GM18868 (cell line): ENCODE measurements at regions not wholly inside any gene's neighbourhood (a gene's known extent, or its start where the extent isn't known, plus 50 kb on each side); places are given as distances from the start of the nearest gene placed in this dataset.
"Not testable (repeated sequence)": the region's sequence is repeated elsewhere in the genome, so short reads cannot be mapped to it uniquely, and the experiment has no call there.

Experiments used
- ATAC-seq: cut with Tn5 transposase; IDR thresholded peaks from one replicate; pipeline ENCODE4 v1.9.1; 2021; ENCODE audit warnings: mild to moderate bottlenecking, moderate library complexity; ENCODE audit not compliant: unreplicated experiment

GRCh38 chr2:34519659-34520058 is 920.6 kb upstream of the FAM98A start:
- ATAC-seq: no peak

DNA sequence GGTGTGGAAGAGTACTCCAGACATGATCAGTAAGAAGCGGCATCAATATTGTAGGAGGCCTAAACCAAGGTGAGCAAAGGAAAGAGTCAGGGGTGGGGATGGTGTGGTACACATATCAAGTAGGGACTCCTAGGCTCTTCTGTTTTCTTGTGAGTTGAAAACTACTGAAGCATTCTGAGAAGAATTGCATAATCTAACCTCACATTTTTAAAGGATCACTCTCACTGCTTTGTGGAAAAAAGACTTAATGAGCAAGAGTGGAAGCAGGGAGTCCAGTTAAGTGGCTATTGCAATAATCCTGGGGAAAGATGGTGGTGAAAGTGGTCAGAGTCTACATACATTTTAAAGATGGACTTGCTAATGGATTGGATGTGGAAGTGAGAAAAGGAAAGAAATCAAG is 899.5 kb upstream of the FAM98A start:
- ATAC-seq: no peak

- not testable (repeated sequence) for ATAC-seq
These were observed 895.1 kb upstream of the FAM98A start for GRCh38 chr2:34494192-34494591.

- no peak for ATAC-seq
These were observed 893.7 kb upstream of the FAM98A start for GRCh38 chr2:34492561-34493455.

DNA sequence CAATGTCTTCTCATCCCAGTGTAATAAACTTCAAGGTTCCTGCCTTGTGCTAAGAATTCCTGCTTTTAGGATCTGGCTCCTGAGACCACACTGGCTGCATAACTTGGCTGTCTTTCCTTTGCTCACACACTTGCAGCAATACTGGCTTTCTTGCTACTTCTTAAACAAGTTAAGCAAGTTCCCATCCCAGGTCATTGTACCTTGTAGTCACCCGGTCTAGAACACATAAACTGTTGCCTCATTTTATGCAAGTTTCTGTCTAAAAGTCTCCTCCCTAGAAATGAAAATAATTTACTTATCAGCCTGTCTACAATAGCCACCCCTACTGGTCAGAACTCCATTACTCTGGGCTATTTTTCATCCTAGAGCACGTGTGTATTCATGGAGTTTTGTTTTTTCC is 887.9 kb upstream of the FAM98A start:
- no peak for ATAC-seq

DNA sequence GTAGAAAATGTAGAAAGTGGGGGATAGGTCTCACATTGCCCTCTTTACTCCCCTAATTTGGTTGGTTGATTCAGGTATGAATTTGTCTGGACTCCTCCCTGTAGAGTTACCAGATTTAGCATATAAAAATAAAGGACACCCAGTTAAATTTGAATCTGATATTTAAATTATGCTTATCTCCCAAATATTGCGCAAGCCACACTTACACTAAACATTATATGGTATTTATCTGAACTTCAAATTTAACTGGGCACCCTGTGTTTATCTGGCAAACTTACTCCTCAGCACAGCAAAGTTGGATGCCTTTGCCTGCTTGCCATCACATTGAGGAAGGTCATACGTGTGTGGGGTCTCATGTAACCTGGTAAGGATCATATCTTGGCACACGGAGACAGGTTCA is 882.4 kb upstream of the FAM98A start:
- ATAC-seq: no peak

- no peak for ATAC-seq
These were observed 881.3 kb upstream of the FAM98A start for GRCh38 chr2:34480366-34480765.

GRCh38 chr2:34475156-34475555 is 876.1 kb upstream of the FAM98A start:
- ATAC-seq: no peak

DNA sequence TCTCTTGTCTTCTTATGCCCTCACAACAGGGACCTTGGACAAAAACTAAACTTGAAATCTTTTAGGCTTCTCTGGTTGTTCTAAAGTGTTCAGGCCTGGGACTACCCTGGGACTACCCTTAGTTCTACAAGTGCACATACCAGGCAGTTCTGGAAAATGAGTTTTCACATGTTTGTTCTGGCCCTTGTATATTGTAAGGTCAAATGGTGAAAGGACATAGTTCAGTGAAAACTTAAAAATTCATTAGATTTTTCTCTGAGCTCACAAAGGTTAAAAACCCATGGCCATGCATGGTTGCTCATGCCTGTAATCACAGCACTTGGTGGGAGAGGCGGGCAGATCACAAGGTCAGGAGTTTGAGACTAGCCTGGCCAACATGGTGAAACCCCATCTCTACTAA is 875.5 kb upstream of the FAM98A start:
- ATAC-seq: no peak

- ATAC-seq: no peak
These were observed 848.0 kb upstream of the FAM98A start for GRCh38 chr2:34447097-34447496.

- ATAC-seq: no peak
These were observed 824.2 kb upstream of the FAM98A start for GRCh38 chr2:34423301-34423700.

GRCh38 chr2:34419856-34420255 is 820.8 kb upstream of the FAM98A start:
- ATAC-seq: no peak

DNA sequence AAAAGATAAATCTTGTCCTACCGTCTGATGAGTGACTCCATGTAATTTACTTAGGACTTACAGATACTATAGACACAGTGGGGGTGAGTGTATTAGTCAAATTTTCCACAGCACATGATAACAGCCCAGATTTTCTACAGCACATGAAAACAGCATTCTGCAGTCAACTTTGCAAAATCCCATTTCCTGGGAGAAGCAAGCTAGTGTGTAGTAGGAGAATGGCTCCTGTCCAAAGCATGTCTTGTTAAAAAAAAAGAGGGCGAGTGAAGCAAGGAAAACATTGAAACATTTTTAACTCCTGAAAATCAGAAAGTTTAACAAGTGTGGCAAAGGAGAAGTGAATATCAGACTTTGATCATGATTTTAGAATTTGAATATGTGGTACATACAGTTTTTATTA is 817.8 kb upstream of the FAM98A start:
- ATAC-seq: no peak

DNA sequence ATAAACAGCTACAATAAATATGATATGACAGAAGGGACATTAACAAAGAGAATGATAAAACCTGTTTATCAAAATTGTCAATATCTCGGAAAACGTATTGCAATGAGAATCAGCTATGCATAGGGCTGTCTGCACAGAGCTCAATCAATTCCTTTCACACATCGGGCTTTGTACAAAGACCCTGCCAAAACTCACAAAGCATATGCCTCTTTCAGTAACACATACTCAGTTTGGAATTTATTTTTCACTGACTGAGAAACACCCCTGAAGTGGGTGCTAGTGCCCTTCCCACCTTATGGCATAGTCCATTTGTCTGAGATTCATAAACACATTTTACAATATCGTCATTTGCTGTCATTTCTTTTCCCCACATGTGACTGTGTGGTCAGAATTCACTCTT is 815.8 kb upstream of the FAM98A start:
- no peak for ATAC-seq

DNA sequence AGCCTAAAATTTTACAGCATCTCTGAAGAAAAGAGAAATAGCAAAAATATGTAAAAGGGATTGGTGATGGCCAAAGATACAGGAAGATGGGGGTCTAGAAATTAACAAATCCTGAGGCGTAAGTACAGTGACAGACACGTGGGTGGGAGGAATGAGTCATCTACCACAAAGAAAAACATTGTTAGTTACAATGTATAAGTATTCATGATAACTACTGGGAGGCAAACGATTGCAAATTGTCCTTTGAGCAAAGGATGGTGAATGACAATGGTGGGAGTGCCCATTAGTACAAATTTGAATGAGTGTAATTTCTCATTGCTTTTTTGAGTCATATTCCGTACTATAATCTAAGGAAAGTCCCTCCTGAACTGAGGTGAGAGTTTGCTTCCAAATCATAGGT is 809.0 kb upstream of the FAM98A start:
- no peak for ATAC-seq

DNA sequence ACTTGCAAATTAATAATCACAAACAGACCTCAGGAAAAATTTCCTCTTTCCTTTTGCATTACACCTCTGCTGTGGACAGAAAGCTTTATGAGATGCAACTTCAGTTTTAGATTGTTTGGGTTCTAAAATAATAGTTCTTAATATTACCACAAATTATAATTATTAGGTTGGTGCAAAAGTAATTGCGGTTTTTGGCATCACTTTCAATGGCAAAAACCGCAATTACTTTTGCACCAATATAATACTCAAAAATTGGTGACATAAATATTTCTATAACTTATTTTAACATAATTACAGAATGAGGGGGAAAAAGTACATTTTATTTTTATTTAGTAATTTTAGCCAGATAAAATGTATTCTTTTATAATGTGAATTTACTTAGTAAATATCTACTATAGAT is 804.4 kb upstream of the FAM98A start:
- ATAC-seq: no peak

- no peak for ATAC-seq
These were observed 803.3 kb upstream of the FAM98A start for GRCh38 chr2:34402376-34402775.

GRCh38 chr2:34401186-34401585 is 802.1 kb upstream of the FAM98A start:
- ATAC-seq: no peak

- no peak for ATAC-seq
These were observed 789.3 kb upstream of the FAM98A start for GRCh38 chr2:34388446-34388845.

DNA sequence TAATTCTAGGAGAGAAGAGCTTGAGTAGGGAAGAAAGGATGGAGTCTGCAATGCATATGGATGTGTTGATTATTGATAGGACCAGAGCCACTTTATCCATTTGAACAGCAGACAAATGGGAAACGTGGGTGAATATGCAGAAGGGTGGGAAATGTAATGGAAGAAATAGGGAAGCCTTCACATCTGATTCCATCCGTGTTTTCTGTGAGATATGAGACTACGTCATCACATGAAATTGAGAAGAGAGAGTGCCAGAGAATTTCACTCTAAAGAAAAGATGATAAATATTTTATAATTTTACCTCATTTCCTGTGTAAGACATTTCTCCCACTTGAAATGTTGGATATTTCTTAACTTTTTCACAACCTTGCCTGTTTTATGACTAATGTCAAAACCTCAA is 788.4 kb upstream of the FAM98A start:
- ATAC-seq: no peak

DNA sequence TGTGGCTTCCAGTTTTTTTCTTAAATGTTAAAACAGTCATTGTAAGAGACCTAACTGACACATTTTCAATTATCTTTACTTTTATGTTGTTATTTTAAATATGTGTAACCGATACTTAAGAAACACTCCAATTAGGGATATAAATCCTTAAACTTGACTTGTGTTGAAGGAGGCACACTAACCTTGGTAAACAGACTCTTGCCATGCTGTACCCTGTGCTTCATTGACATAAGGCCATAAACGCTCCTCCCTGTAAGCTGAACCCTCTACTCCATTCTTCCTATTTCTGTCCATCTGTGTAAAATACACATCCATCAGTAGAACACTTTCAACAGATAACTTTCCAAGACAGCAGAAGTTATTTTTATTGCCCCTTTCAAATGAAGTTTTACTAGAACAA is 780.5 kb upstream of the FAM98A start:
- ATAC-seq: no peak

DNA sequence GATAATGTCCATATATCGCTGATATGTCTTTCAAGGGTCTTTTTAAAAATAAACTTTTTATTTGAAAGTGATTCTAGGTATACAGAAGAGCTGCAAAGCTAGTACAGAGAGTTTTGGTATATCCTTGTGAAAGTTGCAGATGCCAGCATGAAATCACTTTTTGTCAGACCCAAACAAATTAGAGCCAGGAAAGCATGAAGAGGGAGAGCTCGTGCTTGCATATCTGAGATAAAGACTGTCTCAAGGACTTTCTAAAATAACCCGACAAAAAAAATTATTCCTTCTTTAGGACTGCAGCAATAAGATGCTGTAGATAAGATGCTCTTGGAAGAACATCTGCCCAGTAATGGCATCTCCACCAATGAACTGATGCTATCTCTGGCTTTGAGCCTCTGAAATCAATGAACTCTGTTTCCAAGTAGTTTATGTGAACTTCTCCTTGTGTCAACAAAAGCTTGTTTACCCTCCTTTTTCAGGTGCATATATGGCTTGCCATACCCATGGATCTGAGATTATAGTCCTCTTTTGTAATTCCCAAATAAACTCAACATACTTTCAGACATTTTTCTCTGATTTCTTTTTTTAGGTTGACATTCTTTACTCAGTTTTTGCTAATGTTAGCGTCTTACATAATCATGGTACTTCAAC is 774.6 kb upstream of the FAM98A start:
- no peak for ATAC-seq
